HCT116 (cell line): ENCODE measurements at regions not wholly inside any gene's neighbourhood (a gene's known extent, or its start where the extent isn't known, plus 50 kb on each side); places are given as distances from the start of the nearest gene placed in this dataset.

Experiments used
- ATAC-seq: fragments of 200-7000 bp; cut with Tn5 transposase; 2 replicates; pipeline ENCODE4 v1.9.1; 2020; ENCODE audit warnings: mild to moderate bottlenecking, moderate library complexity
- BruUV-seq: library from RNA; stranded (reverse); fragments of 400-500 nt; replicated peaks from 2 replicates; lab custom pipeline; 2021; lab: Mats Ljungman, UMichigan
- CTCF ChIA-PET: fragments of 300-600 bp; sonication (Branson Sonifier 250); formaldehyde crosslinking; loops from one replicate; lab custom pipeline; 2021; ENCODE audit warnings: antibody characterized with exemption; lab: Charles Lee
- POLR2A ChIA-PET: fragments of 300-600, 350-600 bp; sonication (Branson Sonifier 250); formaldehyde crosslinking; loops from one replicate; lab custom pipeline; 2021; ENCODE audit warnings: antibody characterized with exemption; lab: Charles Lee
- RAD21 ChIA-PET, 2 experiments: fragments of 300-600 bp; sonication (Branson Sonifier 250); formaldehyde crosslinking; loops; one replicate each; lab custom pipeline; 2023; ENCODE audit warnings: low total read pairs in 2 of 2; ENCODE audit not compliant: uncharacterized antibody in 2 of 2, unreplicated experiment in 2 of 2, low non-redundant PET in 1 of 2; lab: Charles Lee
- DNase-seq: peaks from one replicate; pipeline ENCODE4 v3.0.0-alpha.2; 2010; ENCODE audit warnings: low read depth, low spot score
- H2AFZ ChIP-seq: fragments of 200-600 bp; shearing (Covaris generic), sonication (generic); 2 replicates; pipeline ENCODE4 v1.6.1; 2017; ENCODE audit warnings: low read depth, mixed run types, mixed read lengths, antibody characterized with exemption, low read length; ENCODE audit not compliant: poor library complexity, severe bottlenecking
- H3K27ac ChIP-seq: 2 replicates; pipeline ENCODE4 v1.5.1; 2012; ENCODE audit warnings: low read depth, low read length
- H3K27me3 ChIP-seq: fragments of 200-600 bp; sonication (generic); 2 replicates; pipeline ENCODE4 v1.6.1; 2016; ENCODE audit warnings: mixed run types, low read length, mixed read lengths; ENCODE audit not compliant: insufficient read depth
- H3K36me3 ChIP-seq, 2 experiments: fragments of 200-500 bp in 1 of 2; fragments of 200-600 bp in 1 of 2; sonication (Bioruptor generic) in 1 of 2; sonication (generic) in 1 of 2; 2 replicates each; pipeline versions ENCODE4 v1.5.1 to v1.6.1; 2014 to 2016; ENCODE audit warnings: low read length in 2 of 2, inconsistent platforms in 1 of 2, mixed read lengths in 1 of 2, mixed run types in 1 of 2; ENCODE audit not compliant: insufficient read depth in 2 of 2, control insufficient read depth in 1 of 2
- H3K4me1 ChIP-seq, 2 experiments: fragments of 200-600 bp in 1 of 2; sonication (generic) in 1 of 2; 2 replicates each; pipeline versions ENCODE4 v1.5.1 to v1.6.1; 2012 to 2017; ENCODE audit warnings: low read length in 2 of 2, inconsistent platforms in 1 of 2, mild to moderate bottlenecking in 1 of 2, mixed read lengths in 1 of 2, mixed run types in 1 of 2, moderate library complexity in 1 of 2; ENCODE audit not compliant: insufficient read depth in 2 of 2, control insufficient read depth in 1 of 2
- H3K4me2 ChIP-seq: fragments of 200-600 bp; sonication (generic); 2 replicates; pipeline ENCODE4 v1.6.1; 2017; ENCODE audit warnings: mixed run types, low read length, mixed read lengths
- H3K4me3 ChIP-seq, 2 experiments: fragments of 200-600 bp in 1 of 2; sonication (generic) in 1 of 2; replicated peaks in 1 of 2; 2 replicates each; pipeline ENCODE4 v1.5.1; 2011 to 2016; ENCODE audit warnings: low read length in 2 of 2, control low read depth in 1 of 2, low read depth in 1 of 2, mild to moderate bottlenecking in 1 of 2, mixed read lengths in 1 of 2, mixed run types in 1 of 2
- H3K79me2 ChIP-seq: fragments of 200-600 bp; sonication (generic); 2 replicates; pipeline ENCODE4 v1.6.1; 2017; ENCODE audit warnings: mild to moderate bottlenecking, mixed run types, low read length, moderate library complexity, mixed read lengths; ENCODE audit not compliant: insufficient read depth
- H3K9ac ChIP-seq: fragments of 200-600 bp; sonication (generic); 2 replicates; pipeline ENCODE4 v1.6.1; 2016; ENCODE audit warnings: low read length, mixed read lengths
- H3K9me2 ChIP-seq: fragments of 200-600 bp; sonication (generic), shearing (Covaris generic); 2 replicates; pipeline ENCODE4 v1.6.1; 2017; ENCODE audit warnings: mixed run types, mild to moderate bottlenecking, moderate library complexity; ENCODE audit not compliant: insufficient read depth
- H3K9me3 ChIP-seq, 2 experiments: fragments of 200-500 bp in 1 of 2; fragments of 200-600 bp in 1 of 2; sonication (Bioruptor generic) in 1 of 2; sonication (generic) in 1 of 2; 2 replicates each; pipeline ENCODE4 v1.6.1; 2014 to 2017; ENCODE audit warnings: low read length in 2 of 2, mixed read lengths in 2 of 2, inconsistent platforms in 1 of 2, low read depth in 1 of 2, mild to moderate bottlenecking in 1 of 2, mixed run types in 1 of 2, moderate library complexity in 1 of 2; ENCODE audit not compliant: control insufficient read depth in 1 of 2, insufficient read depth in 1 of 2
- H4K20me1 ChIP-seq: fragments of 200-600 bp; sonication (generic), shearing (Covaris generic); 2 replicates; pipeline ENCODE4 v1.6.1; 2017; ENCODE audit warnings: mixed run types, mild to moderate bottlenecking, moderate library complexity; ENCODE audit not compliant: insufficient read depth
- CEBPB ChIP-seq: IDR thresholded peaks from 2 replicates; pipeline ENCODE4 v1.6.1; 2012; ENCODE audit warnings: low read depth
- EZH2 ChIP-seq: fragments of 200-600 bp; sonication (generic); IDR thresholded peaks from 2 replicates; pipeline ENCODE4 v1.6.1; 2017; ENCODE audit warnings: antibody characterized with exemption, mixed run types
- EZH2phosphoT487 ChIP-seq: fragments of 200-600 bp; IDR thresholded peaks from 2 replicates; pipeline ENCODE4 v1.6.1; 2018; ENCODE audit warnings: antibody characterized with exemption, borderline replicate concordance
- POLR2A ChIP-seq: IDR thresholded peaks from 2 replicates; pipeline ENCODE4 v1.7.0; 2011; ENCODE audit warnings: borderline replicate concordance; ENCODE audit not compliant: insufficient read depth, insufficient read length; ENCODE audit errors: extremely low read depth
- POLR2AphosphoS5 ChIP-seq: IDR thresholded peaks from 2 replicates; pipeline ENCODE4 v1.6.1; 2011; ENCODE audit warnings: mild to moderate bottlenecking, low read depth, low read length, moderate library complexity
- SP1 ChIP-seq: IDR thresholded peaks from 2 replicates; pipeline ENCODE4 v1.6.1; 2012; ENCODE audit warnings: low read depth
- SRF ChIP-seq: IDR thresholded peaks from 2 replicates; pipeline ENCODE4 v1.6.1; 2012; ENCODE audit warnings: low read depth
- TCF7L2 ChIP-seq: IDR thresholded peaks from 2 replicates; pipeline ENCODE4 v1.7.0; 2011; ENCODE audit warnings: borderline replicate concordance, inconsistent platforms; ENCODE audit not compliant: insufficient read depth, insufficient read length; ENCODE audit errors: extremely low read depth
- ZFX ChIP-seq: fragments of 450-650 bp; IDR thresholded peaks from 2 replicates; pipeline ENCODE4 v1.6.1; 2017
- ZNF274 ChIP-seq: fragments of 200-500 bp; sonication (Bioruptor generic); IDR thresholded peaks from 2 replicates; pipeline ENCODE4 v1.6.1; 2014; ENCODE audit warnings: mild to moderate bottlenecking, low read depth, low read length, inconsistent platforms
- intact Hi-C: fragments of 100-400 bp; cut with micrococcal nuclease; formaldehyde crosslinking; loops from 2 replicates; pipeline ENCODE4 v1.10.0; 2022
- TF ChIP-seq, protein P1 (sequence below): IDR thresholded peaks from 2 replicates; pipeline ENCODE4 v1.6.1; 2012
- TF ChIP-seq, protein P2 (sequence below): IDR thresholded peaks from 2 replicates; pipeline ENCODE4 v1.6.1; 2012
- TF ChIP-seq, protein P3 (sequence below): IDR thresholded peaks from 2 replicates; pipeline ENCODE4 v1.6.1; 2011; ENCODE audit warnings: mild to moderate bottlenecking, low read length, moderate library complexity; ENCODE audit not compliant: insufficient replicate concordance; ENCODE audit errors: extremely low read depth

DNA sequence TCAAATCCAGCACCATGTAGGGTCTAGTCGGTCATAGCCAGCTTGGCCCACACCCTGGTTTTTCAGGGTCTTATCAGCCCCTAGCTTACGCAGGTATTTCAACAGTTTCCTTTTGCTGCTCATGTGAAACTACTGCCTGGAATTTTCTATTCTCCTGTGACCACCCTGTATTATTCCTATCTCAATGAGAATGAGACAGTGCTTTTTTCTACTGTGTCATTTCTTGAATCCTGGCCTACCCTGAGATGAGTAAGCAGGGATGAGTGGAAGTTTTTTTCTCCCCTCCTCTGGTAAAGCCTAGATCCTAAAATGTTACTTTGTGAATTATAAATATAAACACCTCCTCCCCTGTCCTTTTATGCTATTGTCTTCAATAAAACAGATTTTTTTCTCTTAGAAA lies 62.7 kb upstream of the ARID2 start:
- CTCF ChIA-PET: no interaction called here
- Histone ChIP-seq H3K4me3 (no peak overlapping the region), H3K9me2 (no peaks in the 10 kb centered on the region), H3K4me1 (no peaks in the 10 kb centered on the region)
- POLR2A ChIA-PET: no interaction called here
- no peak for TF ChIP-seq POLR2AphosphoS5
- no peak for TF ChIP-seq ZNF274
- TF ChIP-seq SRF: no peak
- no peak for TF ChIP-seq EZH2phosphoT487
- TF ChIP-seq, all 23 proteins: peak for 0
- no peak for ATAC-seq
- no peak overlapping the region for H3K27ac ChIP-seq
- H3K9me3 ChIP-seq: no peaks in the 10 kb centered on the region
- H3K4me2 ChIP-seq: no peak overlapping the region
- no TSS peak for BruUV-seq
- H3K36me3 ChIP-seq: no peaks in the 10 kb centered on the region
- intact Hi-C loops: no loop called here
- no peaks in the 10 kb centered on the region for H3K79me2 ChIP-seq
- RAD21 ChIA-PET: no interaction called here
- H4K20me1 ChIP-seq: no peaks in the 10 kb centered on the region
- H3K27me3 ChIP-seq: no peaks in the 10 kb centered on the region
- no peak overlapping the region for H2AFZ ChIP-seq
- DNase-seq: no peak
- H3K9ac ChIP-seq: no peak overlapping the region

DNA sequence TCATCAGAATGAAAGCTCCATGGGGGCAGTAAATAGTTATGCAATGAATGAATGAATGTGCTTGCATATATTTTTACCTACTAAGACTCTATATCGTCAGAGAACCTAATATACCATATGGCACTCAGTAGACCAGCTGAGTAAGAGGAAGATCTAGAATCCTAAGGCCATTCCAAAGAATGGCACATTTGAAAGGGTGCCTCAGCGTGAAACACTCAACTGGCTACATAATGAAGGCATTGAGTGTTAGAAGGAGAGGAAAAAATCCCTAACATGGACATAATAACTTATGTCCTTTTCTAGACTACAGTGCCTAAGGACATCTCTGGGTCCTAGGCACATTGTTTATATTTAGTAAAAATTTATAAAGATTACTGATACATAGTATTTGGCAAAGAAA lies 61.7 kb upstream of the ARID2 start:
- TF ChIP-seq, protein P1, sequence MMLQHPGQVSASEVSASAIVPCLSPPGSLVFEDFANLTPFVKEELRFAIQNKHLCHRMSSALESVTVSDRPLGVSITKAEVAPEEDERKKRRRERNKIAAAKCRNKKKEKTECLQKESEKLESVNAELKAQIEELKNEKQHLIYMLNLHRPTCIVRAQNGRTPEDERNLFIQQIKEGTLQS: no peak
- TF ChIP-seq, protein P2, sequence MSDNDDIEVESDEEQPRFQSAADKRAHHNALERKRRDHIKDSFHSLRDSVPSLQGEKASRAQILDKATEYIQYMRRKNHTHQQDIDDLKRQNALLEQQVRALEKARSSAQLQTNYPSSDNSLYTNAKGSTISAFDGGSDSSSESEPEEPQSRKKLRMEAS: no peak
- TF ChIP-seq, protein P3, sequence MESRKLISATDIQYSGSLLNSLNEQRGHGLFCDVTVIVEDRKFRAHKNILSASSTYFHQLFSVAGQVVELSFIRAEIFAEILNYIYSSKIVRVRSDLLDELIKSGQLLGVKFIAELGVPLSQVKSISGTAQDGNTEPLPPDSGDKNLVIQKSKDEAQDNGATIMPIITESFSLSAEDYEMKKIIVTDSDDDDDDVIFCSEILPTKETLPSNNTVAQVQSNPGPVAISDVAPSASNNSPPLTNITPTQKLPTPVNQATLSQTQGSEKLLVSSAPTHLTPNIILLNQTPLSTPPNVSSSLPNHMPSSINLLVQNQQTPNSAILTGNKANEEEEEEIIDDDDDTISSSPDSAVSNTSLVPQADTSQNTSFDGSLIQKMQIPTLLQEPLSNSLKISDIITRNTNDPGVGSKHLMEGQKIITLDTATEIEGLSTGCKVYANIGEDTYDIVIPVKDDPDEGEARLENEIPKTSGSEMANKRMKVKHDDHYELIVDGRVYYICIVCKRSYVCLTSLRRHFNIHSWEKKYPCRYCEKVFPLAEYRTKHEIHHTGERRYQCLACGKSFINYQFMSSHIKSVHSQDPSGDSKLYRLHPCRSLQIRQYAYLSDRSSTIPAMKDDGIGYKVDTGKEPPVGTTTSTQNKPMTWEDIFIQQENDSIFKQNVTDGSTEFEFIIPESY: no peak
- no peak for TF ChIP-seq EZH2
- no peak for TF ChIP-seq EZH2phosphoT487
- TF ChIP-seq CEBPB: no peak
- TF ChIP-seq ZNF274: no peak
- TF ChIP-seq POLR2A: no peak
- TF ChIP-seq TCF7L2: no peak
- no peak for TF ChIP-seq POLR2AphosphoS5
- no peak for TF ChIP-seq ZFX
- TF ChIP-seq SP1: no peak
- Histone ChIP-seq H3K4me1 (no peaks in the 10 kb centered on the region), H3K9me3 (no peaks in the 10 kb centered on the region), H4K20me1 (no peaks in the 10 kb centered on the region), H3K9ac (no peak overlapping the region), H3K36me3 (no peaks in the 10 kb centered on the region), H3K9me2 (no peaks in the 10 kb centered on the region), H2AFZ (no peak overlapping the region), H3K27me3 (no peaks in the 10 kb centered on the region), H3K27ac (no peak overlapping the region), H3K4me2 (no peak overlapping the region), H3K4me3 (no peak overlapping the region), H3K79me2 (no peaks in the 10 kb centered on the region)
- intact Hi-C loops: no loop called here
- ChIA-PET RAD21 (no interaction called here), CTCF (no interaction called here), POLR2A (no interaction called here)
- BruUV-seq: no TSS peak
- ATAC-seq (no peak), DNase-seq (no peak)
